Panc1 (cell line): ENCODE measurements at regions not wholly inside any gene's neighbourhood (a gene's known extent, or its start where the extent isn't known, plus 50 kb on each side); places are given as distances from the start of the nearest gene placed in this dataset.

Experiments
- ATAC-seq: fragments of 200-7000 bp; cut with Tn5 transposase; 2 replicates; pipeline ENCODE4 v1.9.1; 2020; ENCODE audit warnings: mild to moderate bottlenecking, moderate library complexity
- BruUV-seq: library from RNA; stranded (reverse); fragments of 400-500 nt; replicated peaks from 2 replicates; lab custom pipeline; 2021; lab: Mats Ljungman, UMichigan
- CTCF ChIA-PET: fragments of 300-600 bp; sonication (Branson Sonifier 250); formaldehyde crosslinking; loops from one replicate; lab custom pipeline; 2022; ENCODE audit warnings: antibody characterized with exemption; lab: Charles Lee
- POLR2A ChIA-PET: fragments of 300-600 bp; sonication (Branson Sonifier 250); formaldehyde crosslinking; loops from one replicate; lab custom pipeline; 2022; ENCODE audit warnings: antibody characterized with exemption; lab: Charles Lee
- DNase-seq: peaks from one replicate; pipeline ENCODE4 v3.0.0-alpha.2; 2010; ENCODE audit warnings: low read depth, low spot score
- H3K27ac ChIP-seq: 2 replicates; pipeline ENCODE4 v1.5.1; 2011; ENCODE audit warnings: mild to moderate bottlenecking, low read length, inconsistent platforms
- H3K27me3 ChIP-seq: fragments of 200-500 bp; sonication (Bioruptor generic); 2 replicates; pipeline ENCODE4 v1.6.0; 2014; ENCODE audit warnings: low read length, inconsistent platforms; ENCODE audit not compliant: control insufficient read depth, insufficient read depth
- H3K36me3 ChIP-seq: fragments of 200-500 bp; sonication (Bioruptor generic); 2 replicates; pipeline ENCODE4 v1.5.1; 2014; ENCODE audit warnings: inconsistent platforms, mild to moderate bottlenecking, low read length, moderate library complexity; ENCODE audit not compliant: control insufficient read depth, insufficient read depth
- H3K4me1 ChIP-seq: 2 replicates; pipeline ENCODE4 v1.5.1; 2011; ENCODE audit warnings: inconsistent platforms, mild to moderate bottlenecking, low read length, moderate library complexity; ENCODE audit not compliant: control insufficient read depth, insufficient read depth
- H3K4me3 ChIP-seq, 2 experiments: 2 replicates each; pipeline ENCODE4 v1.5.1; 2011 to 2012; ENCODE audit warnings: low read depth in 2 of 2, low read length in 2 of 2, mild to moderate bottlenecking in 2 of 2, inconsistent platforms in 1 of 2, moderate library complexity in 1 of 2
- H3K9me3 ChIP-seq: fragments of 200-500 bp; sonication (Bioruptor generic); 2 replicates; pipeline ENCODE4 v1.5.1; 2014; ENCODE audit warnings: low read depth, mild to moderate bottlenecking, inconsistent platforms, low read length, moderate library complexity; ENCODE audit not compliant: control insufficient read depth, insufficient read depth
- CTCF ChIP-seq: fragments of 450-650 bp; IDR thresholded peaks from 2 replicates; pipeline ENCODE4 v1.5.1; 2017; ENCODE audit warnings: mild to moderate bottlenecking
- POLR2AphosphoS5 ChIP-seq: IDR thresholded peaks from 2 replicates; pipeline ENCODE4 v1.6.1; 2012; ENCODE audit warnings: mild to moderate bottlenecking, low read depth, low read length, moderate library complexity
- REST ChIP-seq, 2 experiments: IDR thresholded peaks; 2 replicates each; pipeline ENCODE4 v1.6.1; 2011 to 2012; ENCODE audit warnings: low read depth in 2 of 2, control low read depth in 1 of 2, low read length in 1 of 2, mild to moderate bottlenecking in 1 of 2, moderate library complexity in 1 of 2; ENCODE audit not compliant: insufficient read depth in 1 of 2
- SIN3A ChIP-seq: IDR thresholded peaks from 2 replicates; pipeline ENCODE4 v1.6.1; 2012; ENCODE audit warnings: low read depth, mild to moderate bottlenecking, low read length, moderate library complexity, borderline replicate concordance; ENCODE audit not compliant: insufficient read depth
- TCF7L2 ChIP-seq: IDR thresholded peaks from 2 replicates; pipeline ENCODE4 v1.6.1; 2011; ENCODE audit warnings: mild to moderate bottlenecking, low read depth, low read length, inconsistent platforms
- in situ Hi-C: cut with HindIII; loops from 2 replicates; pipeline ENCODE4 v1.10.0; 2016; ENCODE audit warnings: low sequenced_read_pairs, low pct_unique_long_range_greater_than_20kb
- intact Hi-C: fragments of 100-400 bp; cut with micrococcal nuclease; formaldehyde crosslinking; loops from one replicate; pipeline ENCODE4 v1.10.0; 2022; ENCODE audit not compliant: unreplicated experiment

GRCh38 chr1:233490488-233490887, 123.4 kb upstream of the KCNK1 start:
- H3K4me3 ChIP-seq: no peak overlapping the region
- no peaks in the 10 kb centered on the region for H3K9me3 ChIP-seq
- no peak for TF ChIP-seq REST (IDR thresholded peaks at IDR 0.05; ENCODE audit: insufficient read depth in 1 of 2, low read depth in 2 of 2, low read length in 1 of 2)
- TF ChIP-seq POLR2AphosphoS5: no peak
- TF ChIP-seq CTCF: no peak
- TF ChIP-seq TCF7L2: no peak
- no peak for TF ChIP-seq SIN3A
- H3K27me3 ChIP-seq: peaks cover 8% of the 10 kb centered on the region
- ChIA-PET POLR2A (no interaction called here), CTCF (no interaction called here)
- no peaks in the 10 kb centered on the region for H3K4me1 ChIP-seq
- BruUV-seq: no TSS peak
- intact Hi-C loops: no loop called here
- no peak overlapping the region for H3K27ac ChIP-seq
- no peaks in the 10 kb centered on the region for H3K36me3 ChIP-seq
- in situ Hi-C loops: no loop called here
- ATAC-seq (no peak), DNase-seq (no peak)

- Histone ChIP-seq H3K27ac (no peak overlapping the region), H3K4me1 (no peaks in the 10 kb centered on the region), H3K9me3 (no peaks in the 10 kb centered on the region), H3K4me3 (no peak overlapping the region), H3K36me3 (no peaks in the 10 kb centered on the region), H3K27me3 (peaks cover 3% of the 10 kb centered on the region; the same call in 1 of the 2 replicates)
- POLR2A ChIA-PET: no interaction called here
- in situ Hi-C loops (no loop called here), intact Hi-C loops (no loop called here)
- ATAC-seq (no peak), DNase-seq (no peak)
- BruUV-seq: no TSS peak
- TF ChIP-seq TCF7L2: no peak
- no peak for TF ChIP-seq SIN3A
- TF ChIP-seq CTCF: no peak
- no peak for TF ChIP-seq REST (IDR thresholded peaks at IDR 0.05; ENCODE audit: insufficient read depth in 1 of 2, low read depth in 2 of 2, low read length in 1 of 2)
- no peak for TF ChIP-seq POLR2AphosphoS5
- CTCF ChIA-PET: no interaction called here
These were observed 121.8 kb upstream of the KCNK1 start for GRCh38 chr1:233491953-233492620.
